ENCODE measurements at regions not wholly inside any gene's neighbourhood (a gene's known extent, or its start where the extent isn't known, plus 50 kb on each side); places are given as distances from the start of the nearest gene placed in this dataset.

DNA sequence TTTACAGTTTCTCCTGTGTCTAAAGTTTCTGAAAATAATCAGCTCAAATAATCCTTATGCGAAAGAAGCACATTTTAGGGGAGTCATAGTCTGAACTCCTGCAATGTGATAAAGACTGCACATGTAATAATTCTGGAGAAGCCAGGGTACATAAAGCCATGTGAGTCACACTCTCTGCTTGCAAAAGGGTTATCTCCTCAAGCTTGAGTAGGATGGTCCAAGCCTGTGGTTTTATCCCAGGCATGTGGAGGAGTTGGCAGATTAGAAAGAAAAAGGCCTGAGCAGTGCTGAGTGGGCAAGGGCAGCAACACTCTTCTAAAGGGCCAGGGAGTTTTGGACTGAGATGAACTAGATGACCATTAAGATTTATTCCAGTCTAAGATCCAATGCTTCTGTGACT lies 220.4 kb downstream of the RHOU start:
- TF ChIP-seq, protein P1, sequence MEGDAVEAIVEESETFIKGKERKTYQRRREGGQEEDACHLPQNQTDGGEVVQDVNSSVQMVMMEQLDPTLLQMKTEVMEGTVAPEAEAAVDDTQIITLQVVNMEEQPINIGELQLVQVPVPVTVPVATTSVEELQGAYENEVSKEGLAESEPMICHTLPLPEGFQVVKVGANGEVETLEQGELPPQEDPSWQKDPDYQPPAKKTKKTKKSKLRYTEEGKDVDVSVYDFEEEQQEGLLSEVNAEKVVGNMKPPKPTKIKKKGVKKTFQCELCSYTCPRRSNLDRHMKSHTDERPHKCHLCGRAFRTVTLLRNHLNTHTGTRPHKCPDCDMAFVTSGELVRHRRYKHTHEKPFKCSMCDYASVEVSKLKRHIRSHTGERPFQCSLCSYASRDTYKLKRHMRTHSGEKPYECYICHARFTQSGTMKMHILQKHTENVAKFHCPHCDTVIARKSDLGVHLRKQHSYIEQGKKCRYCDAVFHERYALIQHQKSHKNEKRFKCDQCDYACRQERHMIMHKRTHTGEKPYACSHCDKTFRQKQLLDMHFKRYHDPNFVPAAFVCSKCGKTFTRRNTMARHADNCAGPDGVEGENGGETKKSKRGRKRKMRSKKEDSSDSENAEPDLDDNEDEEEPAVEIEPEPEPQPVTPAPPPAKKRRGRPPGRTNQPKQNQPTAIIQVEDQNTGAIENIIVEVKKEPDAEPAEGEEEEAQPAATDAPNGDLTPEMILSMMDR (conservative IDR thresholded peaks at IDR 0.05; ENCODE audit: low read depth, low read length) = no peak
- no peak for TF ChIP-seq EZH2 (IDR thresholded peaks at IDR 0.05; ENCODE audit: borderline replicate concordance, low read depth, low read length, poor library complexity, severe bottlenecking)
